ENCODE measurements at regions not wholly inside any gene's neighbourhood (a gene's known extent, or its start where the extent isn't known, plus 50 kb on each side); places are given as distances from the start of the nearest gene placed in this dataset.

GRCh38 chr18:68098655-68099054 is 582.1 kb upstream of the DSEL start:
- TF ChIP-seq TAF1 (conservative IDR thresholded peaks at IDR 0.05), result no peak
- no peak for TF ChIP-seq GABPA (IDR thresholded peaks at IDR 0.05 in 1 of 2, conservative IDR thresholded peaks at IDR 0.05 in 1 of 2)
- TF ChIP-seq, protein P1, sequence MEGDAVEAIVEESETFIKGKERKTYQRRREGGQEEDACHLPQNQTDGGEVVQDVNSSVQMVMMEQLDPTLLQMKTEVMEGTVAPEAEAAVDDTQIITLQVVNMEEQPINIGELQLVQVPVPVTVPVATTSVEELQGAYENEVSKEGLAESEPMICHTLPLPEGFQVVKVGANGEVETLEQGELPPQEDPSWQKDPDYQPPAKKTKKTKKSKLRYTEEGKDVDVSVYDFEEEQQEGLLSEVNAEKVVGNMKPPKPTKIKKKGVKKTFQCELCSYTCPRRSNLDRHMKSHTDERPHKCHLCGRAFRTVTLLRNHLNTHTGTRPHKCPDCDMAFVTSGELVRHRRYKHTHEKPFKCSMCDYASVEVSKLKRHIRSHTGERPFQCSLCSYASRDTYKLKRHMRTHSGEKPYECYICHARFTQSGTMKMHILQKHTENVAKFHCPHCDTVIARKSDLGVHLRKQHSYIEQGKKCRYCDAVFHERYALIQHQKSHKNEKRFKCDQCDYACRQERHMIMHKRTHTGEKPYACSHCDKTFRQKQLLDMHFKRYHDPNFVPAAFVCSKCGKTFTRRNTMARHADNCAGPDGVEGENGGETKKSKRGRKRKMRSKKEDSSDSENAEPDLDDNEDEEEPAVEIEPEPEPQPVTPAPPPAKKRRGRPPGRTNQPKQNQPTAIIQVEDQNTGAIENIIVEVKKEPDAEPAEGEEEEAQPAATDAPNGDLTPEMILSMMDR (IDR thresholded peaks at IDR 0.05; ENCODE audit: low read depth, low read length, missing input control), result no peak
- TF ChIP-seq HNF4G (IDR thresholded peaks at IDR 0.05), result no peak
- TF ChIP-seq, protein P2, sequence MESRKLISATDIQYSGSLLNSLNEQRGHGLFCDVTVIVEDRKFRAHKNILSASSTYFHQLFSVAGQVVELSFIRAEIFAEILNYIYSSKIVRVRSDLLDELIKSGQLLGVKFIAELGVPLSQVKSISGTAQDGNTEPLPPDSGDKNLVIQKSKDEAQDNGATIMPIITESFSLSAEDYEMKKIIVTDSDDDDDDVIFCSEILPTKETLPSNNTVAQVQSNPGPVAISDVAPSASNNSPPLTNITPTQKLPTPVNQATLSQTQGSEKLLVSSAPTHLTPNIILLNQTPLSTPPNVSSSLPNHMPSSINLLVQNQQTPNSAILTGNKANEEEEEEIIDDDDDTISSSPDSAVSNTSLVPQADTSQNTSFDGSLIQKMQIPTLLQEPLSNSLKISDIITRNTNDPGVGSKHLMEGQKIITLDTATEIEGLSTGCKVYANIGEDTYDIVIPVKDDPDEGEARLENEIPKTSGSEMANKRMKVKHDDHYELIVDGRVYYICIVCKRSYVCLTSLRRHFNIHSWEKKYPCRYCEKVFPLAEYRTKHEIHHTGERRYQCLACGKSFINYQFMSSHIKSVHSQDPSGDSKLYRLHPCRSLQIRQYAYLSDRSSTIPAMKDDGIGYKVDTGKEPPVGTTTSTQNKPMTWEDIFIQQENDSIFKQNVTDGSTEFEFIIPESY (IDR thresholded peaks at IDR 0.05), result no peak
- TF ChIP-seq REST (IDR thresholded peaks at IDR 0.05), result no peak
- no peak for TF ChIP-seq RXRA (IDR thresholded peaks at IDR 0.05)
- TF ChIP-seq, protein P3, sequence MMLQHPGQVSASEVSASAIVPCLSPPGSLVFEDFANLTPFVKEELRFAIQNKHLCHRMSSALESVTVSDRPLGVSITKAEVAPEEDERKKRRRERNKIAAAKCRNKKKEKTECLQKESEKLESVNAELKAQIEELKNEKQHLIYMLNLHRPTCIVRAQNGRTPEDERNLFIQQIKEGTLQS (IDR thresholded peaks at IDR 0.05), result no peak
- TF ChIP-seq RAD21 (IDR thresholded peaks at IDR 0.05), result no peak
- TF ChIP-seq EGR1 (IDR thresholded peaks at IDR 0.05; ENCODE audit: low read depth in 2 of 2), result no peak
- TF ChIP-seq, protein P4, sequence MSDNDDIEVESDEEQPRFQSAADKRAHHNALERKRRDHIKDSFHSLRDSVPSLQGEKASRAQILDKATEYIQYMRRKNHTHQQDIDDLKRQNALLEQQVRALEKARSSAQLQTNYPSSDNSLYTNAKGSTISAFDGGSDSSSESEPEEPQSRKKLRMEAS (IDR thresholded peaks at IDR 0.05), result no peak
- TF ChIP-seq HNF4A (conservative IDR thresholded peaks at IDR 0.05), result no peak
- TF ChIP-seq YY1 (IDR thresholded peaks at IDR 0.05), result no peak

Measured in liver (tissue), 3 donors.